Uterus (tissue), 2 donors: ENCODE measurements at regions not wholly inside any gene's neighbourhood (a gene's known extent, or its start where the extent isn't known, plus 50 kb on each side); places are given as distances from the start of the nearest gene placed in this dataset.

Experiments
- CTCF ChIP-seq, 4 experiments: fragments of 200-600 bp in 2 of 4; fragments of 450-650 bp in 2 of 4; sonication (generic) in 2 of 4; IDR thresholded peaks; one replicate each; pipeline ENCODE4 v1.5.1; 2016 to 2019; ENCODE audit warnings: antibody characterized with exemption in 4 of 4, mild to moderate bottlenecking in 2 of 4, moderate library complexity in 1 of 4
- POLR2A ChIP-seq, 2 donors: fragments of 450-650 bp; IDR thresholded peaks; one replicate each; pipeline ENCODE4 v1.6.1; 2016; ENCODE audit warnings: antibody characterized with exemption in 2 of 2, mild to moderate bottlenecking in 1 of 2, moderate library complexity in 1 of 2

DNA sequence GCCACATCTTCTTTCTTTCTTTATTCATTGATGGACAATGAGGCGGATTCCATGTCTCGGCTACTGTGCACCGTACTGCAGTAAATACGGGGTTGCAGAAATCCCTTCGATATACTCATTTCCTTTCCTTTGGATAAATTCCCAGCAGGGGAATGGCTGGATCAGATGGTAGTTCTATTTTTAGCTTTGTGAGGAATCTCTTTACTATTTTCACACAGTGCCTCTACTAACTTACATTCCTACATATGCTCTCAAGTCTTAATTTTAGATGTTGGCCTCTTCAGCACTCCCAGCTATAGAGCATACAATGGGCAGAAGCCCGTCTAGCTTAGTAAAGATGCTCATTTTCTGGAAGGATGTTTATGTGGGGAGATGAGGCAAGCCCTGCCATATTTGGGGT, 317.4 kb downstream of the ASMT start:
- TF ChIP-seq POLR2A (IDR thresholded peaks at IDR 0.05) (no peak), CTCF (IDR thresholded peaks at IDR 0.05) (no peak)
